HAP-1 (cell line): ENCODE measurements at regions not wholly inside any gene's neighbourhood (a gene's known extent, or its start where the extent isn't known, plus 50 kb on each side); places are given as distances from the start of the nearest gene placed in this dataset.

Experiments
- DNase-seq, 2 experiments: peaks; one replicate each; pipeline ENCODE4 v3.0.0-alpha.2; 2016 to 2020; ENCODE audit warnings: low spot score in 2 of 2
- H3K27me3 ChIP-seq: fragments of 250-450 bp; sonication (Bioruptor Pico); 2 replicates; pipeline ENCODE4 v1.5.1; 2020; ENCODE audit warnings: low read depth, mild to moderate bottlenecking, moderate library complexity
- H3K36me3 ChIP-seq: fragments of 250-450 bp; sonication (Bioruptor Pico); replicated peaks from 2 replicates; pipeline ENCODE4 v1.5.1; 2020; ENCODE audit warnings: mild to moderate bottlenecking
- H3K4me1 ChIP-seq: fragments of 250-450 bp; sonication (Bioruptor Pico); 2 replicates; pipeline ENCODE4 v1.5.1; 2020; ENCODE audit warnings: mild to moderate bottlenecking
- H3K4me3 ChIP-seq: fragments of 250-450 bp; sonication (Bioruptor Pico); 2 replicates; pipeline ENCODE4 v1.5.1; 2020; ENCODE audit warnings: mild to moderate bottlenecking, moderate library complexity
- H3K9me3 ChIP-seq: fragments of 250-450 bp; sonication (Bioruptor Pico); 2 replicates; pipeline ENCODE4 v1.5.1; 2020; ENCODE audit warnings: mild to moderate bottlenecking, moderate library complexity
- in situ Hi-C: fragments of 300-500 bp; cut with MboI; formaldehyde crosslinking; loops from 3 replicates; pipeline ENCODE4 v1.14.3; 2020; ENCODE audit warnings: low sequenced_read_pairs, inconsistent platforms, mixed read lengths

- Histone ChIP-seq H3K9me3 (no peaks in the 10 kb centered on the region), H3K27me3 (no peaks in the 10 kb centered on the region), H3K4me1 (no peaks in the 10 kb centered on the region), H3K4me3 (no peak overlapping the region), H3K36me3 (no peaks in the 10 kb centered on the region)
- DNase-seq, result no peak
- in situ Hi-C loops, result no loop called here
Observed at GRCh38 chr4:89531932-89532640, 224.5 kb upstream of the GPRIN3 start.

GRCh38 chr4:89528526-89529133 is 221.0 kb upstream of the GPRIN3 start:
- in situ Hi-C loops, result no loop called here
- H3K4me1 ChIP-seq, result no peaks in the 10 kb centered on the region
- H3K4me3 ChIP-seq, result no peak overlapping the region
- H3K36me3 ChIP-seq, result no peaks in the 10 kb centered on the region
- DNase-seq, result no peak
- H3K9me3 ChIP-seq, result no peaks in the 10 kb centered on the region
- no peaks in the 10 kb centered on the region for H3K27me3 ChIP-seq

- no peaks in the 10 kb centered on the region for H3K4me1 ChIP-seq
Observed at GRCh38 chr4:89521826-89522225, 214.2 kb upstream of the GPRIN3 start.

GRCh38 chr4:89519771-89520320 is 212.2 kb upstream of the GPRIN3 start:
- Histone ChIP-seq H3K27me3 (no peaks in the 10 kb centered on the region), H3K4me1 (no peaks in the 10 kb centered on the region), H3K36me3 (no peaks in the 10 kb centered on the region), H3K4me3 (no peak overlapping the region), H3K9me3 (no peaks in the 10 kb centered on the region)
- in situ Hi-C loops, result no loop called here
- DNase-seq, result no peak

More at GRCh38 chr4:89521826-89522225, 214.2 kb upstream of the GPRIN3 start:
- no peaks in the 10 kb centered on the region for H3K9me3 ChIP-seq
- no peak overlapping the region for H3K4me3 ChIP-seq
- H3K36me3 ChIP-seq, result no peaks in the 10 kb centered on the region
- no peaks in the 10 kb centered on the region for H3K27me3 ChIP-seq
- DNase-seq, result no peak
- in situ Hi-C loops, result no loop called here

GRCh38 chr4:89518259-89518658 is 210.7 kb upstream of the GPRIN3 start:
- Histone ChIP-seq H3K36me3 (no peaks in the 10 kb centered on the region), H3K4me1 (no peaks in the 10 kb centered on the region), H3K9me3 (no peaks in the 10 kb centered on the region), H3K4me3 (no peak overlapping the region), H3K27me3 (no peaks in the 10 kb centered on the region)
- in situ Hi-C loops, result no loop called here
- no peak for DNase-seq

GRCh38 chr4:89514811-89515210 is 207.2 kb upstream of the GPRIN3 start:
- in situ Hi-C loops, result no loop called here
- Histone ChIP-seq H3K4me1 (no peaks in the 10 kb centered on the region), H3K9me3 (no peaks in the 10 kb centered on the region), H3K4me3 (no peak overlapping the region), H3K27me3 (no peaks in the 10 kb centered on the region), H3K36me3 (no peaks in the 10 kb centered on the region)
- no peak for DNase-seq

- H3K4me1 ChIP-seq, result no peaks in the 10 kb centered on the region
- no peaks in the 10 kb centered on the region for H3K36me3 ChIP-seq
- in situ Hi-C loops, result no loop called here
- no peak overlapping the region for H3K4me3 ChIP-seq
- H3K9me3 ChIP-seq, result no peaks in the 10 kb centered on the region
- H3K27me3 ChIP-seq, result no peaks in the 10 kb centered on the region
- no peak for DNase-seq
Observed at GRCh38 chr4:89511776-89512175, 204.2 kb upstream of the GPRIN3 start.

GRCh38 chr4:89509708-89510281 is 202.2 kb upstream of the GPRIN3 start:
- no peaks in the 10 kb centered on the region for H3K36me3 ChIP-seq
- no peak overlapping the region for H3K4me3 ChIP-seq
- peaks cover 5% of the 10 kb centered on the region for H3K4me1 ChIP-seq
- H3K27me3 ChIP-seq, result no peaks in the 10 kb centered on the region
- no peak for DNase-seq
- in situ Hi-C loops, result no loop called here
- H3K9me3 ChIP-seq, result no peaks in the 10 kb centered on the region

- DNase-seq, result no peak
- H3K4me1 ChIP-seq, result peaks cover 11% of the 10 kb centered on the region
- H3K36me3 ChIP-seq, result no peaks in the 10 kb centered on the region
- no peaks in the 10 kb centered on the region for H3K27me3 ChIP-seq
- no peaks in the 10 kb centered on the region for H3K9me3 ChIP-seq
- no peak overlapping the region for H3K4me3 ChIP-seq
- in situ Hi-C loops, result no loop called here
Observed at GRCh38 chr4:89506866-89507491, 199.4 kb upstream of the GPRIN3 start.

GRCh38 chr4:89502581-89502980 is 195.0 kb upstream of the GPRIN3 start:
- H3K9me3 ChIP-seq, result no peaks in the 10 kb centered on the region
- H3K4me3 ChIP-seq, result no peak overlapping the region
- no peak for DNase-seq
- in situ Hi-C loops, result no loop called here
- no peaks in the 10 kb centered on the region for H3K27me3 ChIP-seq
- H3K36me3 ChIP-seq, result no peaks in the 10 kb centered on the region
- H3K4me1 ChIP-seq, result peaks cover 11% of the 10 kb centered on the region

- Histone ChIP-seq H3K4me1 (peaks cover 9% of the 10 kb centered on the region), H3K9me3 (no peaks in the 10 kb centered on the region), H3K27me3 (no peaks in the 10 kb centered on the region), H3K36me3 (no peaks in the 10 kb centered on the region), H3K4me3 (no peak overlapping the region)
- DNase-seq, result no peak
- in situ Hi-C loops, result loop anchor here (25.0 kb wide), 1 partner anchor 390 kb away; the partner anchor contains the start of gene MMRN1
Observed at GRCh38 chr4:89497517-89498308, 190.1 kb upstream of the GPRIN3 start.

- no peaks in the 10 kb centered on the region for H3K9me3 ChIP-seq
- H3K4me3 ChIP-seq, result no peak overlapping the region
- H3K4me1 ChIP-seq, result peaks cover 12% of the 10 kb centered on the region
- in situ Hi-C loops, result loop anchor here (25.0 kb wide), 1 partner anchor 390 kb away; the partner anchor contains the start of gene MMRN1
- no peak for DNase-seq
- no peaks in the 10 kb centered on the region for H3K36me3 ChIP-seq
- H3K27me3 ChIP-seq, result no peaks in the 10 kb centered on the region
Observed at GRCh38 chr4:89496851-89497250, 189.3 kb upstream of the GPRIN3 start.

- Histone ChIP-seq H3K9me3 (no peaks in the 10 kb centered on the region), H3K27me3 (no peaks in the 10 kb centered on the region), H3K4me1 (peaks cover 17% of the 10 kb centered on the region), H3K36me3 (no peaks in the 10 kb centered on the region), H3K4me3 (no peak overlapping the region)
- no peak for DNase-seq
- in situ Hi-C loops, result loop anchor here (25.0 kb wide), 1 partner anchor 394 kb away; the partner anchor contains the start of gene MMRN1
Observed at GRCh38 chr4:89493367-89493766, 185.8 kb upstream of the GPRIN3 start.
